Epithelial cell of esophagus (primary cell): ENCODE measurements at regions not wholly inside any gene's neighbourhood (a gene's known extent, or its start where the extent isn't known, plus 50 kb on each side); places are given as distances from the start of the nearest gene placed in this dataset.

Source experiments
- DNase-seq: peaks from one replicate; pipeline ENCODE4 v3.0.0; 2010; ENCODE audit warnings: low read depth
- H3K4me3 ChIP-seq: 2 replicates; pipeline ENCODE4 v1.5.1; 2011; ENCODE audit warnings: mild to moderate bottlenecking, low read length, control low read depth
- CTCF ChIP-seq: IDR thresholded peaks from 2 replicates; pipeline ENCODE4 v1.5.1; 2011; ENCODE audit warnings: low read depth, mild to moderate bottlenecking, low read length, control low read depth, inconsistent platforms; ENCODE audit not compliant: insufficient read depth; ENCODE audit errors: missing control alignments

- no peak overlapping the region for H3K4me3 ChIP-seq
- TF ChIP-seq CTCF = no peak
- DNase-seq = no peak
Measured at GRCh38 chr1:195064358-195064757, 1543.9 kb downstream of the KCNT2 start.

- DNase-seq = no peak
- TF ChIP-seq CTCF = no peak
- no peak overlapping the region for H3K4me3 ChIP-seq
Measured at GRCh38 chr1:195054217-195054687, 1554.0 kb downstream of the KCNT2 start.

- no peak overlapping the region for H3K4me3 ChIP-seq
- DNase-seq = no peak
- TF ChIP-seq CTCF = no peak
Measured at GRCh38 chr1:195053478-195053877, 1554.8 kb downstream of the KCNT2 start.

GRCh38 chr1:195047772-195048171 lies 1560.5 kb downstream of the KCNT2 start:
- no peak overlapping the region for H3K4me3 ChIP-seq
- no peak for DNase-seq
- no peak for TF ChIP-seq CTCF

GRCh38 chr1:195045072-195045471 lies 1563.2 kb downstream of the KCNT2 start:
- TF ChIP-seq CTCF = no peak
- no peak for DNase-seq
- H3K4me3 ChIP-seq = no peak overlapping the region

GRCh38 chr1:195030793-195031192 lies 1577.4 kb downstream of the KCNT2 start:
- no peak for TF ChIP-seq CTCF
- H3K4me3 ChIP-seq = no peak overlapping the region
- DNase-seq = no peak

- DNase-seq = peak; percentile 14
- no peak for TF ChIP-seq CTCF
- H3K4me3 ChIP-seq = no peak overlapping the region
Measured at GRCh38 chr1:195026792-195027191, 1581.4 kb downstream of the KCNT2 start.
